HEK293 (cell line): ENCODE measurements at regions not wholly inside any gene's neighbourhood (a gene's known extent, or its start where the extent isn't known, plus 50 kb on each side); places are given as distances from the start of the nearest gene placed in this dataset.

Experiments used
- SP7 ChIP-seq: fragments of 450-650 bp; formaldehyde crosslinking; IDR thresholded peaks from 2 replicates; pipeline ENCODE4 v1.5.1; 2016; ENCODE audit warnings: missing biosample characterization, missing genetic modification characterization
- ZBTB49 ChIP-seq: fragments of 450-650 bp; formaldehyde crosslinking; IDR thresholded peaks from 2 replicates; pipeline ENCODE4 v1.5.1; 2016; ENCODE audit warnings: missing biosample characterization, missing genetic modification characterization, low read depth
- ZNF596 ChIP-seq: fragments of 450-650 bp; IDR thresholded peaks from 2 replicates; pipeline ENCODE4 v1.5.0; 2018; ENCODE audit warnings: missing biosample characterization, mild to moderate bottlenecking, missing genetic modification characterization, moderate library complexity

- TF ChIP-seq ZNF596 (tag by site-specific recombination) (no peak), ZBTB49 (no peak), SP7 (tag by site-specific recombination) (no peak)
Observed at GRCh38 chr4:154015578-154015977, 226.7 kb upstream of the SFRP2 start.
